ENCODE measurements at regions not wholly inside any gene's neighbourhood (a gene's known extent, or its start where the extent isn't known, plus 50 kb on each side); places are given as distances from the start of the nearest gene placed in this dataset.

- CTCF ChIA-PET (ENCODE audit: low intra/inter-chr PET ratio, low total read pairs) = no interaction called here
- Histone ChIP-seq H3K36me3 (replicated peaks in 1 of 2; ENCODE audit: control insufficient read depth in 1 of 2, insufficient read depth in 2 of 2, low read length in 2 of 2) (no peaks in the 10 kb centered on the region), H3K9ac (ENCODE audit: insufficient read depth, low read depth, low read length) (no peak overlapping the region), H3K27me3 (ENCODE audit: control insufficient read depth in 1 of 2, insufficient read depth in 2 of 2, low read length in 2 of 2) (no peaks in the 10 kb centered on the region), H3K9me3 (ENCODE audit: low read length) (no peaks in the 10 kb centered on the region), H3K4me3 (replicated peaks in 1 of 3; ENCODE audit: insufficient read depth in 1 of 3, low read depth in 2 of 3, low read length in 3 of 3) (no peak overlapping the region), H3K79me2 (ENCODE audit: insufficient read depth, low read length) (no peaks in the 10 kb centered on the region), H3K4me2 (ENCODE audit: low read depth, low read length) (no peak overlapping the region), H3K4me1 (ENCODE audit: insufficient read depth, low read length) (no peaks in the 10 kb centered on the region), H3K27ac (ENCODE audit: extremely low read length, insufficient read depth, low read length) (no peak overlapping the region), H2AFZ (ENCODE audit: low read length) (no peak overlapping the region), H4K20me1 (ENCODE audit: insufficient read depth, low read length) (no peaks in the 10 kb centered on the region)
- FAIRE-seq (no peak), DNase-seq (ENCODE audit: low spot score) (no peak), ATAC-seq (no peak)
- no TSS peak for BruUV-seq (replicated peaks)
- POLR2A ChIA-PET = no interaction called here
- TF ChIP-seq SPEN (CRISPR knock-in tag; IDR thresholded peaks at IDR 0.05; ENCODE audit: low read depth) (no peak), TRIM24 (CRISPR knock-in tag; IDR thresholded peaks at IDR 0.05) (no peak), RELA (CRISPR knock-in tag; IDR thresholded peaks at IDR 0.05) (no peak), THYN1 (CRISPR knock-in tag; IDR thresholded peaks at IDR 0.05; ENCODE audit: borderline replicate concordance, low read depth) (no peak), ZSCAN25 (CRISPR knock-in tag; IDR thresholded peaks at IDR 0.05) (no peak), ZKSCAN8 (CRISPR knock-in tag; IDR thresholded peaks at IDR 0.05; ENCODE audit: borderline replicate concordance) (no peak), NFE2L2 (IDR thresholded peaks at IDR 0.05; ENCODE audit: low read length) (no peak)
- in situ Hi-C loops (cut with HindIII; ENCODE audit: extremely low pct_ligation_motif_present, low pct_unique_long_range_greater_than_20kb) = no loop called here
- WGBS (ENCODE audit: low lambda C conversion rate) = 10% methylated on average over 3 of the region's 3 CpGs
- intact Hi-C loops (cut with micrococcal nuclease; ENCODE audit: unreplicated experiment) = no loop called here
Measured at GRCh38 chr18:60235164-60235563, 137.4 kb downstream of the MC4R start.

- H3K4me1 ChIP-seq (ENCODE audit: insufficient read depth, low read length) = no peaks in the 10 kb centered on the region
- TF ChIP-seq ZBTB4 (CRISPR knock-in tag; IDR thresholded peaks at IDR 0.05; ENCODE audit: borderline replicate concordance) (no peak), GFI1 (CRISPR knock-in tag; IDR thresholded peaks at IDR 0.05; ENCODE audit: borderline replicate concordance) (no peak)
- in situ Hi-C loops (cut with HindIII; ENCODE audit: extremely low pct_ligation_motif_present, low pct_unique_long_range_greater_than_20kb) = no loop called here
- no peak overlapping the region for H3K27ac ChIP-seq (ENCODE audit: extremely low read length, insufficient read depth, low read length)
- H3K27me3 ChIP-seq (ENCODE audit: control insufficient read depth in 1 of 2, insufficient read depth in 2 of 2, low read length in 2 of 2) = no peaks in the 10 kb centered on the region
- no peak overlapping the region for H3K4me3 ChIP-seq (replicated peaks in 1 of 3; ENCODE audit: insufficient read depth in 1 of 3, low read depth in 2 of 3, low read length in 3 of 3)
- H3K9ac ChIP-seq (ENCODE audit: insufficient read depth, low read depth, low read length) = no peak overlapping the region
- peaks cover 4% of the 10 kb centered on the region; the same call in 1 of the 2 replicates for H3K9me3 ChIP-seq (ENCODE audit: low read length)
- H3K36me3 ChIP-seq (replicated peaks in 1 of 2; ENCODE audit: control insufficient read depth in 1 of 2, insufficient read depth in 2 of 2, low read length in 2 of 2) = no peaks in the 10 kb centered on the region
- BruUV-seq (replicated peaks) = no TSS peak
- no peak overlapping the region for H3K4me2 ChIP-seq (ENCODE audit: low read depth, low read length)
- no peaks in the 10 kb centered on the region for H4K20me1 ChIP-seq (ENCODE audit: insufficient read depth, low read length)
- H2AFZ ChIP-seq (ENCODE audit: low read length) = no peak overlapping the region
- CTCF ChIA-PET (ENCODE audit: low intra/inter-chr PET ratio, low total read pairs) = no interaction called here
- FAIRE-seq (no peak), DNase-seq (ENCODE audit: low spot score) (no peak), ATAC-seq (no peak)
- POLR2A ChIA-PET = no interaction called here
- intact Hi-C loops (cut with micrococcal nuclease; ENCODE audit: unreplicated experiment) = no loop called here
- no peaks in the 10 kb centered on the region for H3K79me2 ChIP-seq (ENCODE audit: insufficient read depth, low read length)
Measured at GRCh38 chr18:60232541-60232940, 140.0 kb downstream of the MC4R start.
